ENCODE measurements at regions not wholly inside any gene's neighbourhood (a gene's known extent, or its start where the extent isn't known, plus 50 kb on each side); places are given as distances from the start of the nearest gene placed in this dataset.

DNA sequence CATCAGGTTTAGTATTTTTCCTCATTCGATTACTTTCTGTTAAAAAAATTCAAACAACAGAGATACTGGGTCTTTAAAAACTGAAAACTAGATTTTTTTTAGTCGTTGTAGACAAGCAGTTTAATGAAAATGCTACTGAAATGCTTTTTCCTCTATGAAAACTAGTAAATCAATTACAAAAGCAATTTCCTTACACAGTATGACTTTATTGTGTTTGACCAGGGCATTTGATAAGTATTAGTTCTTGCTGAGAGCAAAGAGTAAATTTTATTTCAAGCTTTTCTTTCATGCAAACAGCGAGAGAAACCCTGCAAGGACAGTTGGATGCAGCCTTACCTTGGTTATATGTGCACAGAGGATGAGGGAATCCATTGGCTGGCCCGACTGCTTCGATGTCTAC, 308.5 kb downstream of the MAT2B start:
- H3K36me3 ChIP-seq (replicated peaks in 1 of 2; ENCODE audit: control insufficient read depth in 1 of 2, insufficient read depth in 2 of 2, low read length in 2 of 2), result no peaks in the 10 kb centered on the region
- H3K36me3 Mint-ChIP-seq, result no peaks in the 10 kb centered on the region
- no peaks in the 10 kb centered on the region for H4K20me1 ChIP-seq (ENCODE audit: insufficient read depth, low read length)
- H2AFZ ChIP-seq (ENCODE audit: insufficient read depth, low read depth, low read length, poor library complexity, severe bottlenecking), result no peak overlapping the region
- no peaks in the 10 kb centered on the region for H3K27me3 ChIP-seq (ENCODE audit: control insufficient read depth in 2 of 2, insufficient read depth in 2 of 2, low read length in 2 of 2)
- H3K9me3 Mint-ChIP-seq, result peaks cover 0 to 8% (median 1%) of the 10 kb centered on the region in 7 donors
- no peak overlapping the region for H3K4me3 ChIP-seq (replicated peaks in 1 of 3; ENCODE audit: low read depth in 2 of 3, low read length in 3 of 3)
- no peak overlapping the region for H3K27ac Mint-ChIP-seq
- H3K27ac ChIP-seq (ENCODE audit: low read depth in 1 of 2, low read length in 2 of 2), result no peak overlapping the region
- no peaks in the 10 kb centered on the region for H3K4me1 ChIP-seq (ENCODE audit: control insufficient read depth in 1 of 2, insufficient read depth in 2 of 2, low read length in 2 of 2)
- no peaks in the 10 kb centered on the region for H3K9me3 ChIP-seq (replicated peaks in 1 of 2; ENCODE audit: control insufficient read depth in 1 of 2, insufficient read depth in 1 of 2, low read length in 2 of 2)
- DNase-seq, result no peak
- intact Hi-C loops (cut with micrococcal nuclease), result no loop called here
- H3K4me3 Mint-ChIP-seq, result no peak overlapping the region
- TF ChIP-seq, protein P1, sequence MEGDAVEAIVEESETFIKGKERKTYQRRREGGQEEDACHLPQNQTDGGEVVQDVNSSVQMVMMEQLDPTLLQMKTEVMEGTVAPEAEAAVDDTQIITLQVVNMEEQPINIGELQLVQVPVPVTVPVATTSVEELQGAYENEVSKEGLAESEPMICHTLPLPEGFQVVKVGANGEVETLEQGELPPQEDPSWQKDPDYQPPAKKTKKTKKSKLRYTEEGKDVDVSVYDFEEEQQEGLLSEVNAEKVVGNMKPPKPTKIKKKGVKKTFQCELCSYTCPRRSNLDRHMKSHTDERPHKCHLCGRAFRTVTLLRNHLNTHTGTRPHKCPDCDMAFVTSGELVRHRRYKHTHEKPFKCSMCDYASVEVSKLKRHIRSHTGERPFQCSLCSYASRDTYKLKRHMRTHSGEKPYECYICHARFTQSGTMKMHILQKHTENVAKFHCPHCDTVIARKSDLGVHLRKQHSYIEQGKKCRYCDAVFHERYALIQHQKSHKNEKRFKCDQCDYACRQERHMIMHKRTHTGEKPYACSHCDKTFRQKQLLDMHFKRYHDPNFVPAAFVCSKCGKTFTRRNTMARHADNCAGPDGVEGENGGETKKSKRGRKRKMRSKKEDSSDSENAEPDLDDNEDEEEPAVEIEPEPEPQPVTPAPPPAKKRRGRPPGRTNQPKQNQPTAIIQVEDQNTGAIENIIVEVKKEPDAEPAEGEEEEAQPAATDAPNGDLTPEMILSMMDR (IDR thresholded peaks at IDR 0.05), result no peak
- no peaks in the 10 kb centered on the region for H3K79me2 ChIP-seq (ENCODE audit: insufficient read depth, low read length)
- H3K27me3 Mint-ChIP-seq (ENCODE audit: low read depth in 3 of 3), result peaks cover 0 to 5% (median 1%) of the 10 kb centered on the region in 3 donors
- H3K4me2 ChIP-seq (replicated peaks; ENCODE audit: extremely low read depth, low read length, poor library complexity, severe bottlenecking), result no peak overlapping the region
- WGBS (ENCODE audit: insufficient coverage), result no CpG with 5 or more reads among the region's 5 CpGs
- no peak overlapping the region for H3K9ac ChIP-seq (ENCODE audit: insufficient read depth, low read length, poor library complexity, severe bottlenecking)
- H3K4me1 Mint-ChIP-seq, result no peaks in the 10 kb centered on the region

- Histone ChIP-seq H3K4me1 (ENCODE audit: control insufficient read depth in 1 of 2, insufficient read depth in 2 of 2, low read length in 2 of 2) (no peaks in the 10 kb centered on the region), H2AFZ (ENCODE audit: insufficient read depth, low read depth, low read length, poor library complexity, severe bottlenecking) (no peak overlapping the region), H3K36me3 (replicated peaks in 1 of 2; ENCODE audit: control insufficient read depth in 1 of 2, insufficient read depth in 2 of 2, low read length in 2 of 2) (no peaks in the 10 kb centered on the region), H3K27ac (ENCODE audit: low read depth in 1 of 2, low read length in 2 of 2) (no peak overlapping the region), H3K27me3 (ENCODE audit: control insufficient read depth in 2 of 2, insufficient read depth in 2 of 2, low read length in 2 of 2) (no peaks in the 10 kb centered on the region), H4K20me1 (ENCODE audit: insufficient read depth, low read length) (no peaks in the 10 kb centered on the region), H3K4me2 (replicated peaks; ENCODE audit: extremely low read depth, low read length, poor library complexity, severe bottlenecking) (no peak overlapping the region), H3K9ac (ENCODE audit: insufficient read depth, low read length, poor library complexity, severe bottlenecking) (no peak overlapping the region), H3K9me3 (replicated peaks in 1 of 2; ENCODE audit: control insufficient read depth in 1 of 2, insufficient read depth in 1 of 2, low read length in 2 of 2) (no peaks in the 10 kb centered on the region), H3K4me3 (replicated peaks in 1 of 3; ENCODE audit: low read depth in 2 of 3, low read length in 3 of 3) (no peak overlapping the region), H3K79me2 (ENCODE audit: insufficient read depth, low read length) (no peaks in the 10 kb centered on the region)
- DNase-seq, result no peak
- no peaks in the 10 kb centered on the region for H3K4me1 Mint-ChIP-seq
- intact Hi-C loops (cut with micrococcal nuclease), result no loop called here
- no peak overlapping the region for H3K27ac Mint-ChIP-seq
- TF ChIP-seq, protein P1 (IDR thresholded peaks at IDR 0.05), result no peak
- no peak overlapping the region for H3K4me3 Mint-ChIP-seq
- H3K36me3 Mint-ChIP-seq, result no peaks in the 10 kb centered on the region
- H3K9me3 Mint-ChIP-seq, result peaks cover 0 to 10% (median 3%) of the 10 kb centered on the region in 7 donors
- H3K27me3 Mint-ChIP-seq (ENCODE audit: low read depth in 3 of 3), result peaks cover 0 to 3% (median 1%) of the 10 kb centered on the region in 3 donors
Observed at GRCh38 chr5:163815240-163815791, 309.9 kb downstream of the MAT2B start.

Measured in CD14-positive monocyte (primary cell).